WERI-Rb-1 (cell line): ENCODE measurements at regions not wholly inside any gene's neighbourhood (a gene's known extent, or its start where the extent isn't known, plus 50 kb on each side); places are given as distances from the start of the nearest gene placed in this dataset.
"Not testable (repeated sequence)": the region's sequence is repeated elsewhere in the genome, so short reads cannot be mapped to it uniquely, and the experiment has no call there.

Source experiments
- DNase-seq: peaks from one replicate; pipeline ENCODE4 v3.0.0-alpha.2; 2020
- H3K27ac ChIP-seq: fragments of 250-450 bp; sonication (Bioruptor Pico); 2 replicates; pipeline ENCODE4 v1.5.1; 2020; ENCODE audit warnings: mild to moderate bottlenecking, moderate library complexity
- H3K27me3 ChIP-seq: fragments of 250-450 bp; sonication (Bioruptor Pico); 2 replicates; pipeline ENCODE4 v1.5.1; 2021; ENCODE audit warnings: mild to moderate bottlenecking, low read depth, moderate library complexity; ENCODE audit not compliant: insufficient read depth, severe bottlenecking
- H3K36me3 ChIP-seq: fragments of 250-450 bp; sonication (Bioruptor Pico); 2 replicates; pipeline ENCODE4 v1.5.1; 2020; ENCODE audit warnings: mild to moderate bottlenecking, moderate library complexity
- H3K4me3 ChIP-seq: 2 replicates; pipeline ENCODE4 v1.5.1; 2011; ENCODE audit warnings: low read depth, mild to moderate bottlenecking, control low read depth, low read length
- H3K9me3 ChIP-seq: fragments of 250-450 bp; sonication (Bioruptor Pico); 2 replicates; pipeline ENCODE4 v1.5.1; 2021; ENCODE audit warnings: mild to moderate bottlenecking, moderate library complexity; ENCODE audit not compliant: severe bottlenecking
- CTCF ChIP-seq: IDR thresholded peaks from 2 replicates; pipeline ENCODE4 v1.5.1; 2011; ENCODE audit warnings: low read depth, mild to moderate bottlenecking, control low read depth, inconsistent platforms, low read length

DNA sequence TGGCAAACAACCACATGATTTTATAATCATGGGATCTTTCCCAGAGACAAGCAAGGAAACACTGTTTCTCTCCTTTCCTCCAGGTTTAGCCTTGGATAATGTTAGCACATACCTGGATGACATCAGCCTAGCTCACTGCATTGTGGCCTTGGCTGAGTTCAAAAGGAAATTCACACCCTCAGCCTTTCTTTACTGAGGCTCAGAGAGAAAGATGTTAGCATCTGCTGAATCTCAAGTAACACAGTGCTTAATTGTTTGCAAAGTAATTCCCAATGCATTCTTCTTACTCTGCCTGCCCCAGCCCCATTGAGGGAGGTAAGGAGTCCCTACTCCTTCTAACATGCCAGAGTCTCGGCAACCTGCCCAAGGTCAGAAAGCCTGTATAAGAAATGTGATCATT is 432.2 kb upstream of the LMCD1 start:
- no peak for TF ChIP-seq CTCF
- no peak overlapping the region for H3K4me3 ChIP-seq
- peaks cover 16% of the 10 kb centered on the region for H3K9me3 ChIP-seq
- DNase-seq, result peak; percentile 12
- peak overlapping the region; percentile 82 for H3K27ac ChIP-seq
- no peaks in the 10 kb centered on the region for H3K27me3 ChIP-seq
- H3K36me3 ChIP-seq, result no peaks in the 10 kb centered on the region

- Histone ChIP-seq H3K27me3 (no peaks in the 10 kb centered on the region), H3K4me3 (no peak overlapping the region), H3K27ac (peak overlapping the region; percentile 82), H3K36me3 (no peaks in the 10 kb centered on the region), H3K9me3 (peaks cover 16% of the 10 kb centered on the region)
- DNase-seq, result peak; percentile 38
- no peak for TF ChIP-seq CTCF
These were observed 431.6 kb upstream of the LMCD1 start for GRCh38 chr3:8070011-8070410.

DNA sequence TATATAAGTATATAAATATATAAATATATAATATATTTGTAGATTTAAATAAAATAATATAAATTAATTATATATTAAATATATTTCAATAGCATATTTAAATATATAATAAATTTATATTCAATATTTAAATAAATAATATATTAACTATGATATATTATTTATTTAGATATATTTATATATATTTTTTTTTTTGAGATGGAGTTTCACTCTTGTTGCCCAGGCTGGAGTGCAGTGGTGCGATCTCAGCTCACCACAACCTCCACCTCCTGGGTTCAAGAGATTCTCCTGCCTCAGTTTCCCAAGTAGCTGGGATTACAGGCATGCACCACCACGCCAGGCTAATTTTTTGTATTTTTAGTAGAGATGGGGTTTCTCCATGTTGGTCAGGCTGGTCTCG is 426.9 kb upstream of the LMCD1 start:
- H3K27ac ChIP-seq, H3K27me3 ChIP-seq, H3K9me3 ChIP-seq: not testable (repeated sequence)

GRCh38 chr3:8077126-8077525 is 424.5 kb upstream of the LMCD1 start:
- Histone ChIP-seq H3K27me3 (no peaks in the 10 kb centered on the region), H3K36me3 (no peaks in the 10 kb centered on the region), H3K4me3 (no peak overlapping the region), H3K9me3 (peaks cover 2% of the 10 kb centered on the region), H3K27ac (no peak overlapping the region)
- no peak for TF ChIP-seq CTCF
- DNase-seq, result no peak

More for the DNA sequence above, 426.9 kb upstream of the LMCD1 start:
- H3K4me3 ChIP-seq, DNase-seq, H3K36me3 ChIP-seq: not testable (repeated sequence)

GRCh38 chr3:8080464-8080863 is 421.2 kb upstream of the LMCD1 start:
- no peak for TF ChIP-seq CTCF
- H3K27ac ChIP-seq, result no peak overlapping the region
- H3K4me3 ChIP-seq, result no peak overlapping the region
- no peaks in the 10 kb centered on the region for H3K9me3 ChIP-seq
- no peaks in the 10 kb centered on the region for H3K27me3 ChIP-seq
- no peak for DNase-seq
- no peaks in the 10 kb centered on the region for H3K36me3 ChIP-seq

GRCh38 chr3:8085498-8085897 is 416.1 kb upstream of the LMCD1 start:
- Histone ChIP-seq H3K27me3 (no peaks in the 10 kb centered on the region), H3K4me3 (no peak overlapping the region), H3K36me3 (no peaks in the 10 kb centered on the region), H3K9me3 (no peaks in the 10 kb centered on the region), H3K27ac (no peak overlapping the region)
- no peak for TF ChIP-seq CTCF
- no peak for DNase-seq

DNA sequence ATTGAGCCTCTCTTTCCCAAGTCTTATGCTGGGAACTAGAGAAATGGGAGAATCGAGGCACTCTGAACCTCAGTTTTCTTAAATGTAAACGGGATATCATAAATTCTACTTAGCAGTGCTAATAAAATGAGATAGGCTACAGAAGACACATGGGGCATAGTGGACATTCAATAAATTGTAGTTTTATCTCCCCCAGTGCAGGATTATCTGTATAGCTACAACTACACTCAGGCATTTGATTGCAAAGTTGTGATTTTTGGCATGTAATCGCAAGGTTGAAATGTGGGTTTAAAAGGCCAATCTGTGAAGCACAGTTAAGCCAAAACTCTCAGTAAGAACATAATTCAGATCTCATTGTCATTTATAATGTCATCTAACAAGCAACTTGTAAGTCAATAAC is 413.7 kb upstream of the LMCD1 start:
- no peak overlapping the region for H3K27ac ChIP-seq
- H3K27me3 ChIP-seq, result no peaks in the 10 kb centered on the region
- H3K36me3 ChIP-seq, result no peaks in the 10 kb centered on the region
- no peak for TF ChIP-seq CTCF
- H3K9me3 ChIP-seq, result no peaks in the 10 kb centered on the region
- H3K4me3 ChIP-seq, result no peak overlapping the region
- DNase-seq, result no peak
